DMS 273 treated with DMSO at 0.1 percent for 48 hours (cell line): ENCODE measurements at regions not wholly inside any gene's neighbourhood (a gene's known extent, or its start where the extent isn't known, plus 50 kb on each side); places are given as distances from the start of the nearest gene placed in this dataset.

Source experiments
- DNase-seq: peaks from one replicate; lab custom pipeline; 2025; lab: John Stamatoyannopoulos, UW

DNA sequence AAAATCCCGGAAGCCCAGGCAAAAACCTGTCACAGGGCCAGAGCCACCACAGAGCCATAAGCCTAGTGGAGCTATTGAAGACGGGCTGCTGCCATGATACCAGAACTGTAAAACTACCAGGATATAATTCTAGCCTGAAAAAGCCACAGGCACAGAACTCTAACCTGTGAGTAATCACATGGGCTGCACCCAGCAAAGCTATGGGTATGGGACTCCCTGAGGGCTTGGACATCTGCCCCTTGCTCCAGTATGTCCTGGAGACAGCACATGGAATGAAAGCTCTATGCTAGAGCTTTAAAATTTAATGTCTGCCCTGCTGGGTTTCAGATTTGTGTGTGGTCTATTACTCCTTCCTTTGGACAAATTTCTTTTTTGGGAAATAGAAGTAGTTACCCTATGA, 2183.6 kb upstream of the CELF4 start:
- DNase-seq: no peak

- no peak for DNase-seq
Measured at GRCh38 chr18:39748727-39749126, 2183.1 kb upstream of the CELF4 start.

DNA sequence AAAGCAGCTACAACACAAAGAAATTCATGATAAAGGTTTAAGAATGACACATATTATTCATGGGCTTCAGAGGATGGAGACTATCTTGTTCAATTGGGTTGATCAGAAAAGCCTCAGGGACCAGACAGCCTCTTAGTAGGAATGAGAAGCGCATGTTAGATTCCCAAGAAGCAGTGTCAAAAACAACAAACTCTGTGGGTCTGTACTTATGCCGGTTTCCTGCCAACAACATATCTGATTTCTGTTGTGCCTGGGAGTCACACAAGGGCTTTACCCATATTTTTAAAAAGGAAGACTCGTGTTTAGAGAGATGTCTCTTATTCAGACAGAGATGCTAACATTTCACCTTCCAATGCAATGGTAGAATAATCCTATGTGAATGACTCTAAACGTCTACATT, 2180.6 kb upstream of the CELF4 start:
- no peak for DNase-seq

- DNase-seq: no peak
Measured at GRCh38 chr18:39743463-39743862, 2177.9 kb upstream of the CELF4 start.

DNA sequence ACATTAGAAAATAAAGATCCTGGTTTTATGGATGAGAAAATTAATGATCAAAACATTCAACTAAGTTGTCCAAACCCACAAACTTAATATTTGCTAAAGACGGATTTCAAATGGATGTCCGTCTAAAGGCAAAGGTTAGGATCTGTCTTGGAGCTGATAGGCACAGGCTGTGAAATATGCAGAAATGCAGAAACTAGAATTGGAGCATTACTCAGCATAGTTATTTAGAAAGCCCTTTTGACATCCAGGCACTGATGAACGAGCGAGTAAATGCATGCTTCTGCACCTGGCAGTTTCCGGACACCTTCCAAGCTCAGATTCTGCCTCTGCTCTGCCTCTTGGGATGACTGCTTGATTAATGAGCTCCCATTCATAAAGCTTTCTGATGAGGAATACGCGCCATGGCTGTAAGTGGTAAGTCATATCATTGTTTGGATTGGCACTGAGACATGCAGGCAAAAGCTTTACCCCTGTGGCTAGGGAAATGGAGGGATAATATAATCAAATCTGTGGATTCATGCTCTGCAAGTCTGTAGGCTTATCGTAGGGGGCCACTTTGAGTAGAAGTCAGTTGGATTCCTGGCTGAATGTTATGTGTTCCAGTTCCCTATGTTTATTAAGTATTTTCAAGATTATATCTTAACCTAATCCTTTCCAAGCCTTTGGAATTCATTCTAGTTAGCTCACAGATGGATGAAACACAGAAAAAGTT, 2176.3 kb upstream of the CELF4 start:
- no peak for DNase-seq

DNA sequence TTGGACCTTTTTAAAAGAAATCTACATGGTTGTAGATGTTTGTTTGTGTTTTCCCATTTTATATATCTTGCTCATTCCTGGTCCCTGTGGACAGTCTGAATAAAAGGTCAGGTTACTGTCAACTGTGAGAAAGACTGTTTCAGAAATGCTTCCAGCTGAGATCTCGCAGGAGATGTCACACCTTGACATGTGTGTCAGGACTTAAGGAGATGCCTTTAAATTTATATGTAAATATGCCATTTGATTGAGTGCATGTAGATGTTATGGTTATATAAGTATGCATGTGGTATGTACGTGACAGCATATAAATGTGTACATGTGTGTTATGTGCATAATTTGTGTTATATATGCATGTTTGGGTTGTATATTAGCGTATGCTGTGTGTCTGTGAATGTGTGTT, 2172.3 kb upstream of the CELF4 start:
- no peak for DNase-seq

GRCh38 chr18:39732918-39733317, 2167.3 kb upstream of the CELF4 start:
- no peak for DNase-seq

GRCh38 chr18:39730606-39731005, 2165.0 kb upstream of the CELF4 start:
- DNase-seq: no peak

DNA sequence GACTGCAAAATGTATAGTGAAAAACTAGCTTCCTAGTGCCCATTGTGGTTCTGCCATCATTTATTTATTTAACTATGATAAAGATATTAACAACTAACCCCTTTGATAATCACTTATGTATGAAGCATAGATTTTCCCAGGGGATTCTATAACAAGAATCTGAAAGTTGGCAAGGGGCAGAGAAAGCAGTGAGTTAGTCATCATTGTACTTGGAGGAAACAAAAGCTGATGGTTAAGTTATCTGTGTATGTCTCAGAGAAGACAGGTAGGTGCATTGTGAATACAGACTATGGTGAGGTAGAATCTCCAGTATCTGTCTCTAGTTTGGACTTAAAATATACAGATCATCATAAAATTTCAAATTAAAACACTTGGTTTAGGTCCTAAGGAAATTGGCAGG, 2159.1 kb upstream of the CELF4 start:
- no peak for DNase-seq

GRCh38 chr18:39721712-39722111, 2156.1 kb upstream of the CELF4 start:
- no peak for DNase-seq

- DNase-seq: no peak
Measured at GRCh38 chr18:39713961-39714360, 2148.4 kb upstream of the CELF4 start.

GRCh38 chr18:39711701-39712100, 2146.1 kb upstream of the CELF4 start:
- DNase-seq: no peak

GRCh38 chr18:39705362-39705761, 2139.8 kb upstream of the CELF4 start:
- no peak for DNase-seq

GRCh38 chr18:39702888-39703287, 2137.3 kb upstream of the CELF4 start:
- DNase-seq: no peak

GRCh38 chr18:39701839-39702238, 2136.2 kb upstream of the CELF4 start:
- no peak for DNase-seq

DNA sequence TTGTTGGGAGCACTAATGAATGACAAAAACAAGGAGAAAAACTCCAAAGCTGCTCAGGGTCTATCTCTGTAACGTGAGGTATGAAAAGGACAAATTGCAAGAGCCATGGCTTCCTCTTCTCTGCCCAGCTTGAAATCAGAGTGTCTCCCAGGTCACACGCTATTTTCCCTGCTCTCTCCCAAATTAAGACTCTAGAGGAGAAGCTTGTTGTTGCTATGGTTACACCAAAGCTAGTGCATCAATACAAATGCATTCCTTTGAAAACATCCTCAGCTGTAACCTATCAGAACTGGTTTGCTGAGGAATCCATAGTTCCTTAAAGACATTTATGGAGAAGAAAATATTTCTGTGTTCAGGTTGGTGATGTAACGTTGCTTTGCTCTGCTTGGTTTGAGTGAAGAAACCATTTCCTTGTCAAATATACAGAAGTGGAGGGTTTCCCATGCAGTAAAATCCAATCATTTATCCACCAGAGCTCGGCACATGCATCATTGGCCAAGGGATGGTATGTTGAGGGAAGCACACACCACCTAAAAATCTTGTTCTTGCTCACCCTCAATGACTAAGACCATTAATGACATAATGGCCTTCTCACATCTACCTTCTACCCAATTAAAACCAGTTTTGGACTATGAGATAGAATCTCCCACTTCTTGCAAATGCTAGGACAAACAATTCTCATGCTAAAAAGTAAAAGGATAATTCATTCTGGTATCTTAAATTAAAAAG, 2135.6 kb upstream of the CELF4 start:
- DNase-seq: no peak

DNA sequence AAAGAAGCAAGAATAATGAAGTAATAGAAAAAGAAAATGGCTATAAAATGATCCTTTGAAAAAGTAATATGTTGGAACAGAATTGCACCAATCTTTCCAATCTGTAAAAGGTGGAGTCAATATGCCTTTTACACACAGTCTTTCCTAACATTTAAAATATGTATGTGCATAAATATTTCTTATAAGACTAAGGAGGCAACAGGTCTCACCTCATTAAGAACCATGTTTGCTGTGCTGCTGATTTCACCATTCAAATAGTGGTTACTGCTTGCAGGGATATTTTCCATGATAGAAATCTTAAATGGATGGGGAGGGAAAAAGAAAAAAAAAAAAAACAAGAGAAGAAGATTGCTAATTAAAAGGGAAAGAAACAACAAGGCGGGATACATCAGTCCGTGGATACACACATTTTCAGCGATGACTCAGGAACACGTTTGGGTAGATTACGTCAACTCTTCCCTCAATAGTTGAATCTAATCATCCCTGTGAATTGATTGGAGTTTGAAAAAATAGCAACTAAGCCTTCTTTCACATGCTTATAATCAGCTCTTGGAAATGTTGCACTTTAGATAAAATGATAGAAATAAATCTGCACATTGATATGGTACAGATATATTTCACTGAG, 2133.9 kb upstream of the CELF4 start:
- DNase-seq: no peak

DNA sequence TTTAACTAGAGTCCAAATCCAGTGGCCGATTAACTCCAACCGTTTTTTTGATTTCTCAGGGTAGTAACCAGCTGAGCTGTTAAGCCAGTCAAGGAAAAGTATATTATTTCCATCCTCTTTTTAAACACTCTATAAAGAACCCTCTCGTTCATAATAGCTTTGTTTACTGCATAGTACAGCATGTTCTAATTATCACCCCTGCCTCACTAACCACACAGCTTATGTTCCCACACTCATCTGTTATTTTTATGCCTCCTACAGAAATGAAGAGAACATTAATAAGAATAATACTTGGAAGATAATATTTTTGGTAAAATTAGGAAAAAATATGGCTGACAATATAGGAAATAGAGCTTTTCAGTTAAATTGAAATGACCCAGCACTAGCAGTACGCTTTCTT, 2132.8 kb upstream of the CELF4 start:
- no peak for DNase-seq

DNA sequence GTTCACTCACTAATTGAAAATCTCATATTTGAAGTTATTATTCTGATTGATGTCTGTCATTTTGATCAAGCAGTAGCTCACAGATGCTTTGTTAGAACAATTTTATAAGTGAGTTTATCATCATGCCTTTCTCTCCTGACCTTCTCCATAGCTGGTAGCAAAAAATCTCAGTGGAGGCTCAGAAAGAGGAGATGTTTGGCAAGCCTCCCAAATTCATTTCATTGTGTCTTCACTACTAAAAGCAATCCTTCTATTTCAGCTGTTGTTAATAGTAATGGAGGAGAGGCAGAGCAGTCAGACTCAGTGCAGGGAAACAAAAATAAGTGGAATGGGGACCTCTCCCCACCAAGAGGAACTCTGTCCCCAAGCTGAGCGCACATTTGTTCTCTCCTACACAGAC, 2127.8 kb upstream of the CELF4 start:
- no peak for DNase-seq

DNA sequence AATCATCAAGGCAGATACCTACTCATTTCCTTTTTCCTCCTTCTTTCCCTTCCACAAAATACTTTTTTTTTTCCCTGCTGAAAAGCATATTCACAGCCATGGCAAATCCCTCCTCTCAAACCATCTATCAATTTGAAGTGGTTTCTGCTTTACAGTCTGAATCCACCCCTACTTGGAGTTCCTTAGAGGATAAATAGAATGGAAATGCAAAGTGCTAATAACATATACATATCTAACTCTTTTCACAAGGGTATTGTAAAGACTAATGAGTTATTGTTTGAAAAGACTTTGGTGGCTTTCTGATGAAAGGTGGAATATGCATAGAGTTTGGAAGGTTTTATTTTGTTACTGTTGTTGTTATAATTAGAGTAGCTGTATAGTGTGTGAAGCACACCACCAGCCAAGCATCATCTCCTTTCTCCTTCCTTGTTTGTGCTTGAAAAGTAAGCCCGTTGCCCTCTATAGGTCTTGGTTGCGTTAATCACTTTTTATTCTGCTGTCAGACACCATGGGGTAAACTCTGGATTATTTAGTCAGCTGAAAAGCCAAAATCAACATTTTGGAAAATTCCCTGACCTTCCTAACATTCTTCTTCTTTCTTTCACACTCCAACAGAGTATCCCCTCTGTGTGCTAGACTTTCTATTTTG, 2126.9 kb upstream of the CELF4 start:
- DNase-seq: no peak

DNA sequence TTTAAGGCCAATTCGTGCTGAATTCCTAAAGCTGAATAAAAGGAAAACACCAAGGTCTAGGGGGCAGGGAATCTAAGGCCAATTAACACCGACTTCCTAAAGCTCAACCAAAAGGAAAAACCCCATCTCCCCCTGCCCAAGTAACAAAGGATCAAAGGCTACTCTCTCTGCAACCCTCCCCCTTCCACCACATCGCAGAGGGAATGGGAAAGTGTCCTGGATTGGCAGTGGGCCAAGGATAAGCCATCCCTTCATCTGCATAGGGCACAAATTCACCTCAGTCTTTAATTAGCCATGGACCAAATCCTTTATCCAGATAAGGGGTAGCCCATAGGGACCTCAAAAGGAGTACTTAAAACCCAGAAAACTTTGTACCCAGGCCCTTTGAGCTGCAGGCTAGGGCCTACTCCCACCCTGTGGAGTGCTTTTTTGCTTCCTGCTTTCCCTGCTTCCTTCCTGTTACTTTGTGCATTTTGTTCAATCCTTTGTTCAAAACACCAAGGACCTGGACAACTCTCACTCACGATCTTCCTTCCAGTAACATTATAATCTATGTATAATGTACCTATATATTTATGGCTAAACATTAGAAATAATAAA, 2119.8 kb upstream of the CELF4 start:
- no peak for DNase-seq

GRCh38 chr18:39681061-39681460, 2115.5 kb upstream of the CELF4 start:
- no peak for DNase-seq
